Loucy (cell line): ENCODE measurements at regions not wholly inside any gene's neighbourhood (a gene's known extent, or its start where the extent isn't known, plus 50 kb on each side); places are given as distances from the start of the nearest gene placed in this dataset.

ENCODE experiments used
- H2AFZ ChIP-seq: fragments of 200-600 bp; sonication (generic); 2 replicates; pipeline ENCODE4 v1.6.0; 2016; ENCODE audit warnings: antibody characterized with exemption, mild to moderate bottlenecking, low read length, moderate library complexity
- H3F3A ChIP-seq: fragments of 200-600 bp; 2 replicates; pipeline ENCODE4 v1.6.0; 2016; ENCODE audit warnings: antibody characterized with exemption, low read depth, mild to moderate bottlenecking
- H3K27me3 ChIP-seq: fragments of 200-600 bp; sonication (generic); 2 replicates; pipeline ENCODE4 v1.6.1; 2014; ENCODE audit warnings: low read length, mild to moderate bottlenecking; ENCODE audit not compliant: insufficient read depth, poor library complexity, severe bottlenecking
- H3K36me3 ChIP-seq: fragments of 200-600 bp; sonication (generic); 2 replicates; pipeline ENCODE4 v1.6.1; 2016; ENCODE audit warnings: low read length; ENCODE audit not compliant: insufficient read depth
- H3K4me1 ChIP-seq: fragments of 200-600 bp; sonication (generic); 2 replicates; pipeline ENCODE4 v1.5.1; 2014; ENCODE audit warnings: low read length, mild to moderate bottlenecking; ENCODE audit not compliant: insufficient read depth, poor library complexity, severe bottlenecking
- H3K4me2 ChIP-seq: fragments of 200-600 bp; sonication (generic); 2 replicates; pipeline ENCODE4 v1.6.0; 2014; ENCODE audit warnings: antibody characterized with exemption, low read length, low read depth, mild to moderate bottlenecking; ENCODE audit not compliant: poor library complexity, severe bottlenecking
- H3K4me3 ChIP-seq: fragments of 200-600 bp; sonication (generic); 2 replicates; pipeline ENCODE4 v1.5.1; 2014; ENCODE audit warnings: low read length, mild to moderate bottlenecking, mixed read lengths; ENCODE audit not compliant: poor library complexity, severe bottlenecking
- H3K79me2 ChIP-seq: fragments of 200-600 bp; sonication (generic); 2 replicates; pipeline ENCODE4 v1.6.1; 2014; ENCODE audit warnings: low read length; ENCODE audit not compliant: insufficient read depth
- H3K9ac ChIP-seq: fragments of 200-600 bp; sonication (generic); 2 replicates; pipeline ENCODE4 v1.6.0; 2014; ENCODE audit warnings: mild to moderate bottlenecking, low read depth, low read length, moderate library complexity; ENCODE audit not compliant: poor library complexity, severe bottlenecking
- H3K9me2 ChIP-seq: fragments of 200-600 bp; sonication (generic); replicated peaks from 2 replicates; pipeline ENCODE4 v1.6.1; 2016; ENCODE audit warnings: low read depth, low read length, mixed read lengths
- H3K9me3 ChIP-seq: fragments of 200-600 bp; sonication (generic); 2 replicates; pipeline ENCODE4 v1.6.1; 2014; ENCODE audit warnings: mild to moderate bottlenecking, antibody characterized with exemption, low read length, low read depth; ENCODE audit not compliant: insufficient read depth
- H4K20me1 ChIP-seq: fragments of 200-600 bp; sonication (generic); 2 replicates; pipeline ENCODE4 v1.6.0; 2014; ENCODE audit warnings: antibody characterized with exemption, low read length, mild to moderate bottlenecking; ENCODE audit not compliant: insufficient read depth, poor library complexity, severe bottlenecking
- CTCF ChIP-seq: fragments of 200-600 bp; sonication (generic); conservative IDR thresholded peaks from 2 replicates; pipeline ENCODE4 v1.5.1; 2014; ENCODE audit warnings: mild to moderate bottlenecking, antibody characterized with exemption, low read length
- EZH2phosphoT487 ChIP-seq: fragments of 200-600 bp; IDR thresholded peaks from 2 replicates; pipeline ENCODE4 v1.6.1; 2018; ENCODE audit warnings: antibody characterized with exemption, mild to moderate bottlenecking, moderate library complexity, borderline replicate concordance

GRCh38 chr7:106347229-106347833, 62.5 kb upstream of the NAMPT start:
- no peaks in the 10 kb centered on the region for H3K79me2 ChIP-seq
- no peaks in the 10 kb centered on the region for H3K9me2 ChIP-seq
- TF ChIP-seq EZH2phosphoT487 (no peak), CTCF (no peak)
- no peaks in the 10 kb centered on the region; the same call in 1 of the 2 replicates for H3K9me3 ChIP-seq
- no peaks in the 10 kb centered on the region for H3K36me3 ChIP-seq
- H4K20me1 ChIP-seq: no peaks in the 10 kb centered on the region
- peaks cover 17% of the 10 kb centered on the region for H3K27me3 ChIP-seq
- H3F3A ChIP-seq: no peaks in the 10 kb centered on the region
- no peak overlapping the region for H3K4me3 ChIP-seq
- no peak overlapping the region for H3K4me2 ChIP-seq
- peaks cover 10% of the 10 kb centered on the region for H3K4me1 ChIP-seq
- H3K9ac ChIP-seq: no peak overlapping the region
- H2AFZ ChIP-seq: no peak overlapping the region

GRCh38 chr7:106346678-106347217, 62.0 kb upstream of the NAMPT start:
- H3K9me2 ChIP-seq: no peaks in the 10 kb centered on the region
- no peak for TF ChIP-seq EZH2phosphoT487
- TF ChIP-seq CTCF: no peak
- H2AFZ ChIP-seq: no peak overlapping the region
- H3K27me3 ChIP-seq: peaks cover 17% of the 10 kb centered on the region
- no peaks in the 10 kb centered on the region; the same call in 1 of the 2 replicates for H3K9me3 ChIP-seq
- H3F3A ChIP-seq: no peaks in the 10 kb centered on the region
- no peaks in the 10 kb centered on the region for H4K20me1 ChIP-seq
- no peaks in the 10 kb centered on the region for H3K36me3 ChIP-seq
- no peaks in the 10 kb centered on the region for H3K79me2 ChIP-seq
- H3K4me1 ChIP-seq: peaks cover 10% of the 10 kb centered on the region
- no peak overlapping the region for H3K4me3 ChIP-seq
- no peak overlapping the region for H3K9ac ChIP-seq
- H3K4me2 ChIP-seq: peak overlapping the region; percentile 5

GRCh38 chr7:106346167-106346677, 61.4 kb upstream of the NAMPT start:
- H2AFZ ChIP-seq: no peak overlapping the region
- H3K4me3 ChIP-seq: no peak overlapping the region
- TF ChIP-seq CTCF (no peak), EZH2phosphoT487 (no peak)
- H3K79me2 ChIP-seq: no peaks in the 10 kb centered on the region
- H3K4me1 ChIP-seq: peaks cover 10% of the 10 kb centered on the region
- H3K9me3 ChIP-seq: no peaks in the 10 kb centered on the region; the same call in 1 of the 2 replicates
- H3K36me3 ChIP-seq: no peaks in the 10 kb centered on the region
- no peak overlapping the region for H3K9ac ChIP-seq
- peaks cover 17% of the 10 kb centered on the region for H3K27me3 ChIP-seq
- H3K4me2 ChIP-seq: peak overlapping the region; percentile 5
- H4K20me1 ChIP-seq: no peaks in the 10 kb centered on the region
- no peaks in the 10 kb centered on the region for H3K9me2 ChIP-seq
- no peaks in the 10 kb centered on the region for H3F3A ChIP-seq
